ENCODE measurements at regions not wholly inside any gene's neighbourhood (a gene's known extent, or its start where the extent isn't known, plus 50 kb on each side); places are given as distances from the start of the nearest gene placed in this dataset.

DNA sequence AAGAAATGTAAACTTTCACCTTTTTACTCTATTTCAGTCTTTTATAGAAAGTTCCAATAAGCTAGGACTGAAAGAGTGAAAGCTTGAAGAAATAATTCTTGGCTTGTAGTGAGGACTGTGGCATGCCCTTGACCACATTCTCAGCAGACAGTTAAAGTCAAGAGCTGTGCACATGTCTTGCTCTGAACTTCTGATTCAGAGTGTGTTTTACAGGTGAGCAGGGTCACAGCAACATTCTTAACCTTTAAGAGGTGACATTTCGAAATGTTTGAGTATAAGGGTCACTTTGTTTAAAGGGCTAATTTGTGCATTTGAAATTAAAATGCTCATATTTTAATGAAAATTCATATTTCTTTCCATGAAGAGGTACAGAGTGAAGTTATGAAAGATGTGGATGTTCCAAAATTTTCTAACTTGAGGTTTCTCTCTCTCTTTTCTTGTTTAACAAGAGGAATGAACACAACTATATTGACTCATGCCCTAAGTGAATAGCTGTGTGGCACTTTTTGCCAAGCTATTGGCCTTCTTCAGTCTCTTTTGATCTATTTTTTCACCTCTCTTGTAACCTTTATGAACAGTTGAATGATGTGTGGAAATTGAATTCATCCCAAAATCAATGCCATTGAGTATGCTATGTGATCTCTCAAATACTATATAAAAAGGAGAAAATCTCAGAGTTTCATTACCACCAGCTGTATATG lies 918.1 kb downstream of the ADGRL2 start:
- in situ Hi-C loops (cut with MboI; ENCODE audit: low sequenced_read_pairs) (no loop called here), intact Hi-C loops (cut with micrococcal nuclease) (no loop called here), dilution Hi-C loops (cut with HindIII; ENCODE audit: low sequenced_read_pairs, unreplicated experiment) (no loop called here)
- H3K4ac ChIP-seq (ENCODE audit: low read depth, low read length): no peak overlapping the region
- no peaks in the 10 kb centered on the region for H3K4me1 ChIP-seq (ENCODE audit: control insufficient read depth, insufficient read depth, low read length)
- no peak overlapping the region for H3K27ac ChIP-seq (ENCODE audit: insufficient read depth, low read length)
- no peak overlapping the region for H2BK15ac ChIP-seq (ENCODE audit: low read depth, low read length)
- ATAC-seq (ENCODE audit: low read depth) (no peak), DNase-seq (no peak)
- no peaks in the 10 kb centered on the region for H3K36me3 ChIP-seq (ENCODE audit: control insufficient read depth, insufficient read depth, low read length)
- H2AFZ ChIP-seq (replicated peaks; ENCODE audit: low read length, poor library complexity): no peak overlapping the region
- H4K8ac ChIP-seq (ENCODE audit: low read depth in 2 of 2, low read length in 2 of 2): no peak overlapping the region
- H2BK120ac ChIP-seq (ENCODE audit: low read depth, low read length): no peak overlapping the region
- no peak overlapping the region for H3K4me3 ChIP-seq (ENCODE audit: insufficient read depth, low read depth, low read length)
- no peak overlapping the region for H2BK20ac ChIP-seq (ENCODE audit: low read depth, low read length)
- H2BK5ac ChIP-seq (ENCODE audit: low read depth, low read length, poor library complexity, severe bottlenecking): no peak overlapping the region
- H2AK9ac ChIP-seq (replicated peaks; ENCODE audit: low read depth, low read length, poor library complexity): no peak overlapping the region
- ChIA-PET POLR2A (ENCODE audit: unreplicated experiment) (no interaction called here), CTCF (interaction anchor here (0.6 kb wide), 1 partner anchor 176 kb away, joined by 3 read pairs; no protein-coding TSS in a partner anchor)
- BruUV-seq (replicated peaks): no TSS peak
- H3K56ac ChIP-seq (ENCODE audit: extremely low read depth, insufficient read depth, low read length): no peak overlapping the region
- H3K18ac ChIP-seq (ENCODE audit: low read depth, low read length): no peak overlapping the region
- H3K79me1 ChIP-seq (ENCODE audit: low read depth in 1 of 2, low read length in 2 of 2): no peaks in the 10 kb centered on the region
- H4K5ac ChIP-seq (ENCODE audit: low read depth, low read length): no peak overlapping the region
- no peak overlapping the region for H3K9ac ChIP-seq (ENCODE audit: low read depth, low read length)
- H3K14ac ChIP-seq (replicated peaks; ENCODE audit: low read depth, low read length): no peak overlapping the region
- no peak overlapping the region for H3K23ac ChIP-seq (ENCODE audit: low read depth, low read length)
- H4K91ac ChIP-seq (ENCODE audit: insufficient read depth, low read depth, low read length): no peak overlapping the region
- H3K27me3 ChIP-seq (ENCODE audit: control insufficient read depth, insufficient read depth, low read length): no peaks in the 10 kb centered on the region
- H3K9me3 ChIP-seq (ENCODE audit: control insufficient read depth, insufficient read depth, low read length): peaks cover 2% of the 10 kb centered on the region; the same call in 1 of the 2 replicates
- no peak overlapping the region for H2AK5ac ChIP-seq (ENCODE audit: low read depth, low read length)
- no CpG with 5 or more reads among the region's 1 CpG for WGBS, 2 experiments (ENCODE audit: extremely low coverage in 2 of 2, insufficient read length in 1 of 2)
- H4K20me1 ChIP-seq (ENCODE audit: insufficient read depth, low read length): no peaks in the 10 kb centered on the region
- no peak overlapping the region for H3K4me2 ChIP-seq (ENCODE audit: low read depth, low read length)
- H3K9me1 ChIP-seq (ENCODE audit: insufficient read depth, low read length): no peaks in the 10 kb centered on the region
- TF ChIP-seq, protein P1, sequence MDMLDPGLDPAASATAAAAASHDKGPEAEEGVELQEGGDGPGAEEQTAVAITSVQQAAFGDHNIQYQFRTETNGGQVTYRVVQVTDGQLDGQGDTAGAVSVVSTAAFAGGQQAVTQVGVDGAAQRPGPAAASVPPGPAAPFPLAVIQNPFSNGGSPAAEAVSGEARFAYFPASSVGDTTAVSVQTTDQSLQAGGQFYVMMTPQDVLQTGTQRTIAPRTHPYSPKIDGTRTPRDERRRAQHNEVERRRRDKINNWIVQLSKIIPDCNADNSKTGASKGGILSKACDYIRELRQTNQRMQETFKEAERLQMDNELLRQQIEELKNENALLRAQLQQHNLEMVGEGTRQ (IDR thresholded peaks at IDR 0.05; ENCODE audit: low read depth, low read length): no peak
- no peak for TF ChIP-seq RCOR1 (IDR thresholded peaks at IDR 0.05; ENCODE audit: insufficient replicate concordance, low read length)
- TF ChIP-seq RAD21 (IDR thresholded peaks at IDR 0.05; ENCODE audit: low read length): no peak
- no peak for TF ChIP-seq MAZ (IDR thresholded peaks at IDR 0.05; ENCODE audit: borderline replicate concordance, low read depth, low read length)
- TF ChIP-seq FOS (IDR thresholded peaks at IDR 0.05; ENCODE audit: low read depth, low read length): no peak
- TF ChIP-seq POLR2A (IDR thresholded peaks at IDR 0.05; ENCODE audit: low read depth, low read length): no peak
- TF ChIP-seq NFE2L2 (IDR thresholded peaks at IDR 0.05; ENCODE audit: low read depth, low read length): no peak
- no peak for TF ChIP-seq CEBPB (IDR thresholded peaks at IDR 0.05; ENCODE audit: low read depth, low read length)
- TF ChIP-seq MXI1 (IDR thresholded peaks at IDR 0.05; ENCODE audit: borderline replicate concordance, low read depth, low read length): no peak
- TF ChIP-seq SMC3 (IDR thresholded peaks at IDR 0.05; ENCODE audit: low read depth, low read length): no peak
- TF ChIP-seq, protein P2, sequence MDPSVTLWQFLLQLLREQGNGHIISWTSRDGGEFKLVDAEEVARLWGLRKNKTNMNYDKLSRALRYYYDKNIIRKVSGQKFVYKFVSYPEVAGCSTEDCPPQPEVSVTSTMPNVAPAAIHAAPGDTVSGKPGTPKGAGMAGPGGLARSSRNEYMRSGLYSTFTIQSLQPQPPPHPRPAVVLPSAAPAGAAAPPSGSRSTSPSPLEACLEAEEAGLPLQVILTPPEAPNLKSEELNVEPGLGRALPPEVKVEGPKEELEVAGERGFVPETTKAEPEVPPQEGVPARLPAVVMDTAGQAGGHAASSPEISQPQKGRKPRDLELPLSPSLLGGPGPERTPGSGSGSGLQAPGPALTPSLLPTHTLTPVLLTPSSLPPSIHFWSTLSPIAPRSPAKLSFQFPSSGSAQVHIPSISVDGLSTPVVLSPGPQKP (IDR thresholded peaks at IDR 0.05; ENCODE audit: borderline replicate concordance, low read depth, low read length): no peak
- TF ChIP-seq, protein P3, sequence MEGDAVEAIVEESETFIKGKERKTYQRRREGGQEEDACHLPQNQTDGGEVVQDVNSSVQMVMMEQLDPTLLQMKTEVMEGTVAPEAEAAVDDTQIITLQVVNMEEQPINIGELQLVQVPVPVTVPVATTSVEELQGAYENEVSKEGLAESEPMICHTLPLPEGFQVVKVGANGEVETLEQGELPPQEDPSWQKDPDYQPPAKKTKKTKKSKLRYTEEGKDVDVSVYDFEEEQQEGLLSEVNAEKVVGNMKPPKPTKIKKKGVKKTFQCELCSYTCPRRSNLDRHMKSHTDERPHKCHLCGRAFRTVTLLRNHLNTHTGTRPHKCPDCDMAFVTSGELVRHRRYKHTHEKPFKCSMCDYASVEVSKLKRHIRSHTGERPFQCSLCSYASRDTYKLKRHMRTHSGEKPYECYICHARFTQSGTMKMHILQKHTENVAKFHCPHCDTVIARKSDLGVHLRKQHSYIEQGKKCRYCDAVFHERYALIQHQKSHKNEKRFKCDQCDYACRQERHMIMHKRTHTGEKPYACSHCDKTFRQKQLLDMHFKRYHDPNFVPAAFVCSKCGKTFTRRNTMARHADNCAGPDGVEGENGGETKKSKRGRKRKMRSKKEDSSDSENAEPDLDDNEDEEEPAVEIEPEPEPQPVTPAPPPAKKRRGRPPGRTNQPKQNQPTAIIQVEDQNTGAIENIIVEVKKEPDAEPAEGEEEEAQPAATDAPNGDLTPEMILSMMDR (conservative IDR thresholded peaks at IDR 0.05; ENCODE audit: low read depth, low read length): no peak
